NB4 (cell line): ENCODE measurements at regions not wholly inside any gene's neighbourhood (a gene's known extent, or its start where the extent isn't known, plus 50 kb on each side); places are given as distances from the start of the nearest gene placed in this dataset.

Source experiments
- MYC ChIP-seq: IDR thresholded peaks from 2 replicates; pipeline ENCODE4 v1.6.1; 2011; ENCODE audit warnings: low read depth, low read length
- POLR2A ChIP-seq: IDR thresholded peaks from 2 replicates; pipeline ENCODE4 v1.6.1; 2011; ENCODE audit warnings: mild to moderate bottlenecking; ENCODE audit not compliant: insufficient read length; ENCODE audit errors: extremely low read depth
- TF ChIP-seq, protein P1 (sequence below): IDR thresholded peaks from one replicate; pipeline ENCODE4 v1.5.1; 2012; ENCODE audit warnings: low read depth, low read length
- TF ChIP-seq, protein P2 (sequence below): IDR thresholded peaks from 2 replicates; pipeline ENCODE4 v1.6.1; 2011; ENCODE audit warnings: low read depth, low read length

DNA sequence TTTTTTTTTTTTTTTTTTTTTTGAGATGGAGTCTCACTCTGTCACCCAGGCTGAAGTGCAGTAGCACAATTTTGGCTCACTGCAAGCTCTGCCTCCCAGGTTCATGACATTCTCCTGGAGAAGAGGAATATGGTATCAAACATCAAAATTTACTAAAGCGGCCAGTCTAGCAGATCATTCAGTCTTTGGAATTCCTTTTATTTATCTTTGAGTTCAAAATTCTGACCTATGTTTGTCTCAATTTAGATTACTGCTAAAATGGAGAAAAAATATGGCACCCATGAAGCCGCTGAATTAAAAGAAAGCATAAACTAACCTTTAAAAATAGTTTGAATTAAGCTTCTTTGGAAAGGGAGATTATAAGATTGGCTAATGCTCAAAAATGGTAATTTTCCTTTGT, 64.5 kb upstream of the EGLN3 start:
- TF ChIP-seq, protein P1, sequence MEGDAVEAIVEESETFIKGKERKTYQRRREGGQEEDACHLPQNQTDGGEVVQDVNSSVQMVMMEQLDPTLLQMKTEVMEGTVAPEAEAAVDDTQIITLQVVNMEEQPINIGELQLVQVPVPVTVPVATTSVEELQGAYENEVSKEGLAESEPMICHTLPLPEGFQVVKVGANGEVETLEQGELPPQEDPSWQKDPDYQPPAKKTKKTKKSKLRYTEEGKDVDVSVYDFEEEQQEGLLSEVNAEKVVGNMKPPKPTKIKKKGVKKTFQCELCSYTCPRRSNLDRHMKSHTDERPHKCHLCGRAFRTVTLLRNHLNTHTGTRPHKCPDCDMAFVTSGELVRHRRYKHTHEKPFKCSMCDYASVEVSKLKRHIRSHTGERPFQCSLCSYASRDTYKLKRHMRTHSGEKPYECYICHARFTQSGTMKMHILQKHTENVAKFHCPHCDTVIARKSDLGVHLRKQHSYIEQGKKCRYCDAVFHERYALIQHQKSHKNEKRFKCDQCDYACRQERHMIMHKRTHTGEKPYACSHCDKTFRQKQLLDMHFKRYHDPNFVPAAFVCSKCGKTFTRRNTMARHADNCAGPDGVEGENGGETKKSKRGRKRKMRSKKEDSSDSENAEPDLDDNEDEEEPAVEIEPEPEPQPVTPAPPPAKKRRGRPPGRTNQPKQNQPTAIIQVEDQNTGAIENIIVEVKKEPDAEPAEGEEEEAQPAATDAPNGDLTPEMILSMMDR, result no peak
- TF ChIP-seq POLR2A, result no peak
- TF ChIP-seq, protein P2, sequence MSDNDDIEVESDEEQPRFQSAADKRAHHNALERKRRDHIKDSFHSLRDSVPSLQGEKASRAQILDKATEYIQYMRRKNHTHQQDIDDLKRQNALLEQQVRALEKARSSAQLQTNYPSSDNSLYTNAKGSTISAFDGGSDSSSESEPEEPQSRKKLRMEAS, result no peak
- no peak for TF ChIP-seq MYC
